GM18499 (cell line): ENCODE measurements at regions not wholly inside any gene's neighbourhood (a gene's known extent, or its start where the extent isn't known, plus 50 kb on each side); places are given as distances from the start of the nearest gene placed in this dataset.
A peak's percentile ranks its signal among the peaks of the same experiment; 100 is the strongest.

Experiments
- ATAC-seq: cut with Tn5 transposase; IDR thresholded peaks from one replicate; pipeline ENCODE4 v1.9.1; 2021; ENCODE audit warnings: moderate number of reproducible peaks; ENCODE audit not compliant: insufficient read depth, unreplicated experiment

DNA sequence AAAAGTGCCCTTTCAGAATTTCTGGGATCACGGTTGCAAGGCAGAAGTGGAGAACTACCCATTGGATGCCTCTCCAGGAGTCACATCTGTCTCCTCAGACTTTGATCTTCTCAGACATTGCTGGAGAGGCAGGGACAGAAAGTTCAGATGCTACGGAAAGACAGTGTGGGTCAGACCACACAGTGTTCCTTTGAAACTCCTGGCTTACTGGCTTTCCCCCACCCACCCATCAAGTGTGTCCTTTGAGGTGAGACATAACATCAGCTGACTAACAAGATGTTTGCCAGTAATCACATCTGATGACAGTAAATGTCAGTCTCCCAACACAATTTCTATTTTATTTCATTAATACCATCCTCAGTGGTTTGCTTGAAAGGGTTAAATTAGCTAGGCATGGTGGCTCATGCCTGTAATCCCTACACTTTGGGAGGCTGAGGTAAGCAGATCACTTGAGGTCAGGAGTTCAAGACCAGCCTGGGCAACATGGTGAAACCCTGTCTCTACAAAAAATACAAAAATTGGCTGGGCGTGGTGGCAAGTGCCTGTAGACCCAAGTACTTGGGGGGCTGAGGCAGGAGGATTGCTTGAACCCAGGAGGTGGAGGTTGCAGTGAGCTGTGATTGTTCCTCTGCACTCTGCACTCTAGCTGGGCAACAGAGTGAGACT, 67.2 kb upstream of the SNX9 start:
- ATAC-seq: no peak

DNA sequence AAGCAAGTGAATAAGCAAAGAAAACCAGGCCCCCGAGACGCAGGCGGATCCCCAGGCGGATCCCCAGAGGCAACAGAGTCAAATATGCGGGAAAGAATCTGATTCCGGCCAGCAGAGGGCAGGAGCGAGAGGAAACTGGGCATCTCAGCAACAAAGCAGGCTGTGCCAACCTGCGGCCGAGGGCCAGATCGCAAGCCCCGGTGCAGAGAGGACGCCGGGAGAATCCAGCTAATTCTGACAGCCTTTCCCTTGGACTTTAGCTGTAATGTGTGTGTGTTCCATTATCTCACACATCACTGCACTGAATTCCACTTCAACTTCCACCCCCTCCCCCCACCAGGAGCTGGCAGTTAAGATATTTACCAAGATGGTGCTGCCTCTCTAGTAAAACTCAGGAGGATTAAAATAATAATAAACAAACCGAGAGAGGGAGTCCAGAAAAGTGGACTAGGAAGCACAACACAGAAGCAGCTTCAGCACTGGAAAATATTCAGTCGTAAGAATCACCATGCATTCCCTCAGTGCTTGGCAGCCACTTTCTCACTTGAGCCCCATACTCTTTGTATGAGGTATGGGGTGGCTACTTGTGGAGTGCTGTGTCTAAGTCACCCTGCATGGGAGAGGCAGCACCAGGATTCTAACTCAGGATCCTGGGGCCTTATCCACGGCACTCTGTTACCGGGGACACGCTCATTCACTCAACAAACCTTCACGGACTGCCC, 66.2 kb upstream of the SNX9 start:
- ATAC-seq: no peak

DNA sequence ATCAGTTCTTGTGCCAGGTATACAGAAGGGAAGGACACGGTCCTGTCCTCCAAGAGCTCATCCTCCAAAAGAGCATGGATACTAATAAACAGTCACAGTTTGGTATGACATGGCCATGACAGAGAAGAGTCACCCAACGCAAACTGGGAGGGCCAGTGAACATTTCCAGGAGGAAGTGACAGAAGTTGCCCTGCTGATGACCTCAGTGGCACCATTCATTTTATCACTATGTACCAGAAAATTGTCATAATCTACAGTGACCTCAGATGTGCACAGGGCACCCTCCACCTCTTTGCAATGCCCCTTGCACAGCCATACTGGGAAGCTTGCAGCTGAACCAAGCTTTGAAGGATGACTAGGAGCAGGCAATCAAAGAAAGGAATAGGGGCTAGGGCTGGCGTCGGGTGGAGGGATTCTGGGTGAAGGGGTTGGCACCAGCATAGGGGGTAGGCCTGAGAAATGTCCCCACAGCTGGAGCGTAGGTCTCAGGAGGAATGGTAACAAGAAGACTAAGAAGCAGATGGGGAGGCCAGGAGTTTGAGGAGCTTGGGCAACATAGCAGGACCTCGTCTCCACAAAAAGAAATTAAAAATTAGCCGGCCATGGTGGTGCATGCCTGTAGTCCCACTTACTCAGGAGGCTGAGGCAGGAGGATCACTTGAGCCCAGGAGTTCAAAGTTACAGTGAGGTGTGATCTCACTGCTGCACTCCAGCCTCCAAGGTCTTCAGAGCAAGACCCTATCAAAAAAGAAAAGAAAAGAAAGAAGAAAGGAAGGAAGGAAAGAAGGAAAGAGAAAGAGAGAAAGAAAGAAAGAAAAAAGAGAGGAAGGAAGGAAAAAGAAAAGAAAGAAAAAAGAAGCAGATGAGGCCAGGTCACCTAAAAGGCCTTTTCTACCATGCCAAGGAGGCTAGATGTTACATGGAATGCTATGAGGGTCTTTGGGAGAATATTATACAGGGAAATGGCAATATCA, 65.3 kb upstream of the SNX9 start:
- ATAC-seq: no peak

DNA sequence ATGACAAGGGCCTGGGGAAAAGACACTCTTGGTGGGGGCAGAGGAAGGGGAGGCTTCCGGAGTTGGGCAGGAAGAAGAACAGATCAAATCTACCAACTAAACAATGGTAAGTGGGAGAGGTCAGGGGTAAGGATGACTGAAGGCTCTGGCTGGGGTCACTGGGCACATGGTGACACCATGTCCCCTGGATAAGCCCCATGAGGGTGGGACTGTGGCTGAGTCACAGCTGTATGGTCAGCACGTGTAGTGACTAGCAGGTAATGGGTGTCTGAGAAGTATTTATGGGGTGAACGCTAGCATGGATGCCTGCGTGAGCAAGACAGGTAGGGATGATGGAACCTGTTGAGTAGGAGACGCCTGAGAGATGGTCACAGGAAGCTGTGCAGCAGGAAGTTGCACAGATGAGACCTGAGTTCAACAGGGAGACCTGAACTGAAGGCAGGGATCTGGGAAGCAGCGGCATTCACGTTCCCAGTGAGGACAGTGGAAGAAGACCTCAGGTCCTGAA, 64.5 kb upstream of the SNX9 start:
- no peak for ATAC-seq

DNA sequence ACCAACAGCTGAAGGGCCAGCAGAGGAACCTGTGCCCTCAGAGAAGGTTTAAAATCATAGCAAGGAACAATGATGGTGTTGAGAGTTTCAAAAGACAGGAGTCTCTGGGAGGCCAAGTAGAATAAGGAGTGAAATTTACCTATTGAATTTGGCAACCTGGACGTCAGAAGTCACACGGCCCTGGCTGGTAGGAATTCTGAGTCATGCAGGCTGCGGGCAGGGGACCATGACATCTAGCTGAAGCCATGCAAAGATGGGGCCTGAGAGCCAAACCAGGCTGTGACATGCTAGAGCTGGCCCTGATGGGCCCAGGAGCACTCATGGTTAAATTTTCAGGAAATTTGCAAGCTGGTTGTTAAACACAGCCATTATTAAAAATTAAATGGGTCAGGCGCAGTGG, 64.0 kb upstream of the SNX9 start:
- ATAC-seq: no peak

DNA sequence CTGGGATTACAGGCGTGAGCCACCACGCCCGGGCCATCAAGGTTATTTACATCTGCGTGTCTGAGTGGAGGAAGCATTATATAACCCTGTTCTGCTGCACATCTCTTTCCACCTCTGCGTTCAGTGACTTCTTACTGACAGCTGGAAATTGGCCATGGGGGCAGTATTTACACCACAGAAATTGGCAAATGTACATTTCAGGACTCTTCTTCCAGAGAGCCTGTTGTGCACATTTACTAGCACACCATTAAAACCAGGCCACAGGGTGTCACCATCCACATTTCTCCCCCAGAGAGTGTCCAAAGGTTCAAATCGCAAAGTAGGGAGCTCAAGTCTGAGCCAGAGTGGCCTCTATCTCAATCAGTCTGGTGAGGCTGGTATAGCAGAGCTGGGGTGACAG, 62.9 kb upstream of the SNX9 start:
- no peak for ATAC-seq

DNA sequence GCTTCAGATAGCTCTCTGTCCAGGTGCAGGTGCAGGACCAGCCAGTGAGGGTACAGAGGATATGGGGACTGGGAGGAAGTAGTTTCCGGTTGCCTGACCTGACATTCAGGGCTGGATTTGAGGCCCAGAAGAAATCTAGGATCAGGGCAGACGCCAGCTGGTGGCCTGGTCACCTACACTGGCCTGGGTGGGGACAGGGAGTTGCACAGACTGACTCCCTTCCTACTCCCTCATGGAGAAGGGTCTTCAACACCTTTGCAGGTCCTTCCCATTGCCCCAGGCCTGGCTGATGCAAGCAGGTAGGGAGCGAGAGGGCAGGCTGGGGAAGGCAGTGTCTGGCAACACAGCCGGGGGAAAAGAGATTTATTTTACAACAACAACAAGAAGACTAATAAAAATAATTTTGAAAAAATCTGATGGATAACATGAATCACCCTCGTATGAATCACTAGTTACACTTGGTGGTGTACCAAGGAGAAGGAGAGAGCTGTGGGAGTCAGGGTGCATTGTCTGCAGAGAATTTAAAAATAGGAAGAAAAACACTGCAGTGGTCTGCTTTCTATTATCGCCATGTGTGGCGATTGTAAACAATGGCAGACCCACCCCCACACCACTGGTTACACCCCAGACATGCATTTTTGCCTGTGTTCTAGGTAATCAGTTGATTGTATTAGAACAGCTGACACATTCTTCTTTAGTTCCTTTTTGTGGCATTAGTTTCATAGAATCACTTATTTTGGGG, 62.3 kb upstream of the SNX9 start:
- peak; percentile 1 for ATAC-seq

DNA sequence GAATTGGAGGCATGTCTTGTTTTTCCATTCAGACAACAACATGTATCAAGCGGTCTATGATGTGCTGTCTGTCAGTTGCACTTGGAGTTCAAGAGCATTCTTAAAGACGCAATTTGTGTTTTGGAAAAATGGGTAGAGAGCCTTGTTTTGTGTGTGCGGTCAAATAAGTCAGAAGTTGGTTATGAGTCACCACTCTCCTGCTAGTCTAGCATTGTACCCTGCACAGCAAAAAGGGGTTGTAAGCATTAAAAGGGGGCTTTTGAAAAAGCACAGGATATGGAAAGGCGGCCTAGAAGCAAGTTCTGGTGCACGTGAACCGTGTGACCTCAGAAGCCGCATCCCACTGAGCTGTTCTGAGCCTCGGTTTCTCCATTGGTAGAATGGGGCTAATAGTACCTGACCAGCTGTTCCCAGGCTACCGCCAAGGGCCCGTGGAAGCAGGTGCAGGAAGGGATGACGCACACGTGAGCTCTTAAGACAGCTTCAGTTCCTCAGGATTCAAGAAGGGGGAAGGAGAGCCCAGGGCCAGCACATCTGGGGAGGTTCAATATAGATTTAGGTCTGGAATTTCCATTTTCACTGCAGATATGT, 61.6 kb upstream of the SNX9 start:
- ATAC-seq: peak; percentile 31

DNA sequence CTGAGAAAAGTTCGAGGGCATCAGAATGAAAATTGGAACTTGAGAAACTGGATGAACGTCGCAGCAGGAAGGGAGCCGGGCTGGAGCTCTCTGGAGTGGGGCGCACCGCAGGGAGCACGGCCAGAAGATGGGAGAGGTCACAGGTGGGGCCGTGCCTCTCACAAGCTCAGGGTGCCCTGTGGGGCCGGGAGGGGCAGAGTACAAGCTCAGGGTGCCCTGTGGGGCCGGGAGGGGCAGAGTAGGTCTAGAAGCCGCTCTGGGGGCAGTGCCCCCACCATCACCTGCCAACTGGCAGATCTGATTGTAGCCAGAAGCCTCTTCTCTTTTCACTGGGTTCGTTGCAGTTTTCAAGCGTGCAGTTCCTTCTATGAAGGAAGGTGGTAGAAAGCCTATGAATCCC, 61.1 kb upstream of the SNX9 start:
- no peak for ATAC-seq

DNA sequence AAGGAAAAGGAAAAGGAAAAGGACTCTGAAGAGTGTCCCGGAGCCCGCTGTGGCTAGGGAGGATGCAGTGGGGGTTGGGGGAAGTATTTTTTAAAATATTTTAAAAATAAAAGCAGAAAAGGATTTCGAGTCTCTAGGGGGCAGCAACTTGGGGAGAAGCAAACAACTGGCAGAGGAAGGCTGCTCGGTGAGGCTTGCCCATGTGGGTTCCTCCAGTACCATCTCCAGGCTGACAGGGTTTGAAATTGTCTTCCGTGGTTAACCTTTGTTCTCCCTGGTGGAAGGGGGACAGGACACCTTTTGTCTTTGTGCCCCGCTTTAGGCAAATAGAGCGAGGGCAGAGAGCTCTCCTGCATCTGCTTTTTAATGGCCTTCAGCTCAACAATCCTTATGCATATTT, 60.4 kb upstream of the SNX9 start:
- ATAC-seq: no peak

DNA sequence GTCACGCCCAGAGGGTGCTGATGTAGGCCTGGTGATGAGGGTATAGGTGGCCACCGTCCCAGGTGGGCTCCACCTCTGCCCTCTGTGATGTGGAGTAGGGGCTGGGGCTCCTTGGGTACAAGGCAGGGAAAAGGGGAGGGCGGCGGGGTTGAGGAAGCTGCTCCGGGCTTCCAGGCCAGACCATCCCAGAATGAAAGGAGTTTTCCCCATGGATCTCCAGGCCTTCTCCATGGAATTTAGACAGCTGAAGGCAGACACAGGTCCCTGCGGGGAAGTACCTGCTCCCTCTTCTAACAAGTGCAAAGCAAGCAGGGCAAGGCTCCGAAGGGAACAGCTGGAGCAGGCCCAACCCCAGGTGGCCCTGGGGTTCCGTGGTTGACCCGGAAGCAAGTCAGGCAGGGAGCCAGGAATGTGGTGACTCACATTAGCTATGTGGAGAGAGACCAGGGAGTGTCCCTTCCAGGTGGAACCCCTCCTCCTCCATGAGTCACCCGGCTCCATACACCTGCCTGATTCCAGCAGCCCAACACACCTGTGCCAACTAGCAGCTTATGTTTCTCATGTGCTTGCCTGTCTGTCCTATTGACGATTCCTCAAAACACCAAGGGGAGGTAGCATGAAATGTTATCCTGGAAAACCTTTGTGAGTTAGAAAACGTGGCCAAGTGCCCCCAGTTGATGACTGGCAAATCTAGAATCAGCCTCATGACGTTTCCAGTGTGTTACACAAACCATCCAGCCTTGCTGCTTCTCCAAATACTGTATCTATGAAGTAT, 59.7 kb upstream of the SNX9 start:
- ATAC-seq: no peak

DNA sequence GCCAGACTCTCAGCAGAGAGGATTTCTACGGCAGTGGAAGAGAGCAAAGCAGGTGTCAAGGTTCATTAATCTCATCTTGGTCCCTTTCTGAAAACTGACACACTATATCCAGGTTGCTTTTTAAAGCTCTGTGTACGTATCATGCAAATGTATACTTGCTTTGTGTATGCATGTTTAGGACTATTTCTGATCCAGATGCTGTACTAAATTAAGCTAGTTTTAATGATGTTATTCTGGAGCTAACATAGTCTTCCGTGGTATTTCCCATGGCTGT, 59.2 kb upstream of the SNX9 start:
- ATAC-seq: peak; percentile 2

DNA sequence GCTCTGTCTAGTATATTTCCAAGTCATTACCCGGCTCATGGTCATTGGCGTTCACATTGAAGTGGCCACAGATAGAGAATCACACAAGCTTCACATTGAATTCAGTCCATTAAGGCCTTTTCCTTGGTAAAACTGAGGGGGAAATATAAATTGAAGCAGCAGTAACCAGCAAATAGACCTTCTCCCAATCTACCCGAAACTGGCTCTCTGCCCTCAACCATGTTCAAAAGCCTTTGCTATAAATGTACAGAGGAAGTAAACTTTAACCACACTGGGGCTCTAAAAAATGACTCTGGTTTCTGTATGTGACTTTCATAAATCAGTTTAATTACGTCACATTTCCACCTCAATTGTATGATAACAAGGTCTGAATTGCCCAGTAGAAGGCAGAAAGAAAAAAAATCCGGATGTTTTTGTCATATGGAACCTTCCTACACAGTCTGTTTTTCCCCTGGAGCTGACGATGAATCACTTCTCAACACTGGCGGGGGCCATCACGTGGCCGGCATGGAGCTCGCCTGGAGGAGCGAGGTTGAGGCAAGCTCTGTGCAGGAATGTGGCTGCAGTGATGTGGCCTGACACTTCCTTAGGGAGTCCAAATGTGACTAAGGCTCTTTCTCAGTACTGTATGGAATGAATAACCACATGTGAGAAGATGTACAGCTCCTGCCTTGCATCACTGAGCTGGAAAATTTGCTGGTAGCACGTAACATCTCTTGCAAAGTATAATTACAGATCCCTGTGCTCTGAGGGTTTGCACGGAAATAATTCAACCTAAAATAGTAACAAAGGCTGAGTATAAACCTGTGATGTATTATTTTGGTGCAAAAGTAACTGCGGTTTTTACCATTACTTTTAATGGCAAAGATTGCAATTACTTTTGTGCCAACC, 58.6 kb upstream of the SNX9 start:
- peak; percentile 45 for ATAC-seq

DNA sequence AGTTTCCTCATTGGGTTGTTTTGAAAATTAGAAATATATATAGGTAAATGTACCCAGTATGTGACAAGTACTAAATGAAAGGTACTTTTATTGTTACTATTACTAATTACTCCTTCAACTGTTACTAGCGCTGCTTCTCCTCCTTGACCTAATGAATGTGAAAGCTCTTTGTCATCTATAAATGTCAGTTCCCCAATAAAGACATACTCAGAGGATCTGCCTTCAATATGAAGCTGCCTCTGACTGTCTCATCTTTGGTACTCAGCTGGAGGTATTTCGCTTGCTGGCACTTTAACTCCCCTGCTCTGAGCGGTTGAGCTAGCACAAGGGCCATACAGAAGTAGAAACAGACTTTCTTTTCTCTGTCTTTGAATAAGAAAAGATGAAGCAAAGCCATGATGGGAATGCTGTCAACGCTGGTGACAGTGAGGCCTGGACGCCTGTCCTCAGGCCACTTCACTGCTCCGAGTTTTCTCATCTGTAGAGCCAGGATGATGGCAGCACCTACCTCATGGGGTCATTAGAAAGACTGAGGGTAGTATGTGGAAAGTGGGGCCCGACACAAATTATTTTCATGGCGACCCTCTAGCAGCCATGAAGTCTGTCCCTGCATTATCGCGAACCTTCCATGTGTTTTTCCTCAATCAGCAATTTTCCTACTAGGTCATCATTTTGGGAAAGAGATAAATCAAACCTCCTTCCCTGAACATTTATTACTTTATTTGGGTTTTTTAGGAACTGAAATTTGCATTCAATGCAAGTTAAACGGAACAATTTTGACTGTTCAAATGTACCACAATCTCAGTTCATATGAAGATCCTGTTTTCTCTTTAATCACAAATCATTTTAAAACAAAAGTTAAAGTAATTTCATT, 55.9 kb upstream of the SNX9 start:
- no peak for ATAC-seq

DNA sequence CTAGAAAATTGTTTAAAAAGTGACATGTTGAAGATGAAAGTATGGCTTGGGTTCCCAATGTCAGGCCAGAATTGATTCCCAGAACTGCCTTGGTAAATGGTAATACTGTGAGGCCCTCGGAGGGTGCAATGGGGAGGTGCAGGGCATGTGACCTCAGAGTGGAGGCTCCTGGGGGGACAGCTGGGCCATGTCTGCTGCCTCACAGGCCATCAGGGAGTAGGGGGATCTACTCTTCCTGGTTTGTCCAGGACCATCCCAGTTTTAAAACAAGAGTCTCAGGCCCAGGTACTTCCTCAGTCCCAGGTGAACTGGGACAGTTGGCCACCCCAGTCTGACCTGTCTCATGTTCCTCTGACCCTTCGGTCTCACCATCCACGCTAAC, 55.3 kb upstream of the SNX9 start:
- no peak for ATAC-seq

DNA sequence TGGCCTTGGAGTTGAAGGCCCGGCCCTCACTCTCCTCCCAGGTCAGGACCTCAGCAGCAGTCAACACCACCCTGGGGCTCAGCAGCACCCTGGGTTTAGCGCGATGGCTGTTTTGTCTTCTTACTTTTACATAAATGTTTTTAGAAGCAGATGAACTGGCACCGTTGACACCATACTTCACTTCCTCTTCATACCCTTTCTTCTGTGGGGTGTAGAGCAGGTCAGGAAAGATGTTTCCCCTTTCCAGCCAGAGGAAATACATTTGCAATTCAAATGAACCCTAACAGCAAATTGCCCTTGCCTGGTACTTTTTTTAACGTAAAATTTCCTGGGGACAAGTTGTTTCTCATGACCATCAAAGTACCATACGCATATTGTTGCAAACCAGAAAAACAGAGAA, 54.7 kb upstream of the SNX9 start:
- no peak for ATAC-seq

DNA sequence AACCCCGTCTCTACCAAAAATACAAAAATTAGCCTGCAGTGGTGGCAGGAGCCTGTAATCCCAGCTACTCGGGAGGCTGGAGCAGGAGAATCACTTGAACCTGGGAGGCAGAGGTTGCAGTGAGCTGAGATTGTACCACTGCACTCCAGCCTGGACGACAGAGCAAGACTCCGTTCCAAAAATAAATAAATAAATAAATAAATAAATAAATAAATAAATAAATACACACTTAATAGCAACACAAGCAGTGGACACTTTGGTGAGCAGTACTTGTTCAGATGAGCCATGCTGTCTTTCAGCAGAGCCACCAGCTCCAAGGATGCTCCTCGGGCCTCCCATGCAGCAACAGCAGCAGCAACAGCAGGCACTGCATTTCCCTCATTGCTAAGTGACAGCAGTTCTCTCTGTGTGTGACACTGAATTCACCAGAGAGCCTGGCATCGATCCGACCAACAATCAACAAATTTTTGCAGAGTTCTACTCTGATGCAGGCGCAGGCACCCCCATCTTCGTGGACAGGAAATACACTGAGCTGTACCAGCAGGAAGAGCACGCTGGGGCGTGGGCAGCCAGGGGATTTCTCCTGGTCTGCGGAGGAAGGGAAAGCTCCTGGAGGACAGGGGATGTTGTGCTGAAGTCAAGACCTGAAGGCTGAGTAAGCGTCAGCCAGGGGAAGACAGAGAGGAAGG, 54.0 kb upstream of the SNX9 start:
- no peak for ATAC-seq
